ENCODE measurements at regions not wholly inside any gene's neighbourhood (a gene's known extent, or its start where the extent isn't known, plus 50 kb on each side); places are given as distances from the start of the nearest gene placed in this dataset.

DNA sequence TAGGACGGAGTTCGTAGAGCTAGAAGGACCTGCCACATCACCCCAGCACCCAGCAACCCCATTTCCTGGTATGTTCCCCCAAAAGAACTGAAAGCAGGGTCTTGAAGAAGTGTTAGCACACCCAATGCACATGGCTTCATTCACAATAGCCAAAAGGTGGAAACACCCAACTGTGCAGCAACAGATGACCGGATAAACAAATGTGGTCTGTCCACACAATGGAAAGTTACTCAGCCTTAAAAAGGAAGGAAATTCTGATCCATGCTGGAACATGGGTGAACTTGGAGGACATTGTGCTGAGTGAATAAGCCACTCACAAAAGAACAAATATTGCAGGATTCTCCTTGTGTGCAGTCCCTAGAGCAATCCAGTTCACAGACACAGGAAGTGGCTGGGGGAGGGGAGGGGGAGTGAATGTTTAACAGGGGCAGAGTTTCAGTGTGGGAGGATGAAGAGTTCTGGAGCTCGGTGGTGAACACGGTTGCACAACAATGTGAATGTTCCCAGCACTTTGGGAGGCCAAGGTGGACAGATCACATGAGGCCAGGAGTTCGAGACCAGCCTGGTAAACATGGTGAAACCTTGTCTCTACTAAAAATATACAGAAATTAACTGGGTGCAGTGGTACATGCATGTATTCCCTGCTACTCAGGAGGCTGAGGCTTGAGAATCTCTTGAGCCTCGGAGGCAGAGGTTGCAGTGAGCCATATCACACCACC is 157.5 kb downstream of the NUP210 start:
- TF ChIP-seq, protein P1, sequence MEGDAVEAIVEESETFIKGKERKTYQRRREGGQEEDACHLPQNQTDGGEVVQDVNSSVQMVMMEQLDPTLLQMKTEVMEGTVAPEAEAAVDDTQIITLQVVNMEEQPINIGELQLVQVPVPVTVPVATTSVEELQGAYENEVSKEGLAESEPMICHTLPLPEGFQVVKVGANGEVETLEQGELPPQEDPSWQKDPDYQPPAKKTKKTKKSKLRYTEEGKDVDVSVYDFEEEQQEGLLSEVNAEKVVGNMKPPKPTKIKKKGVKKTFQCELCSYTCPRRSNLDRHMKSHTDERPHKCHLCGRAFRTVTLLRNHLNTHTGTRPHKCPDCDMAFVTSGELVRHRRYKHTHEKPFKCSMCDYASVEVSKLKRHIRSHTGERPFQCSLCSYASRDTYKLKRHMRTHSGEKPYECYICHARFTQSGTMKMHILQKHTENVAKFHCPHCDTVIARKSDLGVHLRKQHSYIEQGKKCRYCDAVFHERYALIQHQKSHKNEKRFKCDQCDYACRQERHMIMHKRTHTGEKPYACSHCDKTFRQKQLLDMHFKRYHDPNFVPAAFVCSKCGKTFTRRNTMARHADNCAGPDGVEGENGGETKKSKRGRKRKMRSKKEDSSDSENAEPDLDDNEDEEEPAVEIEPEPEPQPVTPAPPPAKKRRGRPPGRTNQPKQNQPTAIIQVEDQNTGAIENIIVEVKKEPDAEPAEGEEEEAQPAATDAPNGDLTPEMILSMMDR (IDR thresholded peaks at IDR 0.05 in 8 of 11, conservative IDR thresholded peaks at IDR 0.05 in 3 of 11): no peak
- TF ChIP-seq POLR2A (IDR thresholded peaks at IDR 0.05): no peak

Data from spleen (tissue), 7 donors.